ENCODE measurements at regions not wholly inside any gene's neighbourhood (a gene's known extent, or its start where the extent isn't known, plus 50 kb on each side); places are given as distances from the start of the nearest gene placed in this dataset.
A peak's percentile ranks its signal among the peaks of the same experiment; 100 is the strongest.

DNA sequence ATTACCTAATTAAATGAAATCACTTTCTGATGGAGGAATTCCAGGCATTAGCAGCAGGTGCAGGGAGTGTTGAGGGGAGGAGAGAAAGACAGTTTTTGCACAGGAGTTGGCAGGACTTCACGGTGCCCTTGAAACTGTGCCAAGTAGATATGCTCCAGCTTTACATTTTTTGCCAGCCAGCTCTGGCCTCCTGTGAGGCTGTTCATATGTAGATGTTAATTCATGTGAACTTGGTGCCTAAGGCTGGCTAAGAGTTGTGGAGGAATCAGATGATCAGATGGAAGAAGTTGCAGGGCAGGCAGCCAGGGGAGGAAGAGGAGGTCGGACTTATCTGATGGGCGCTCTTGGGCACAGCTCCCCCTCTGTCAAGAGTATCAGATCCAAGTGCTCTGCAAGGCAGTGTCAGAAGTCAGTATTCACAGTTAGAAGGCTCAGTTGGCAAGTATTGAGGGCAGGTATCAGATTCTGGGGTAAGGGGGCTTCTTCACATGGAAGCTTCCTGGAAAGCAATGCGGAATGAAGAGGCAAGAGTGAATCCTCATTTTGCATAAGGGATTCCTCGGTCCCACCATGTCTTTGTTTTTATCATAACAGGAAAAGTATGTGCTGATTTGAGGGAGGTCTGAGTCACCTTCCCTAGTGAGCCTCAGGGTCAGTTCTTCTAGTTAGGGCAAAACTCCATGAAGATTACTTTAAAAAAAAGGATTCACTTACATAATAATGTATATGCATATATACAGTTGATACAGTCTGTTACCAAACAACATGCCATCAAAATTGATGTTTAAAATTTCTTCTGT lies 172.6 kb upstream of the UMPS start:
- TF ChIP-seq POLR2A (IDR thresholded peaks at IDR 0.05; ENCODE audit: control extremely low read depth in 1 of 2, low read depth in 2 of 2, low read length in 2 of 2): no peak
- TF ChIP-seq, protein P1, sequence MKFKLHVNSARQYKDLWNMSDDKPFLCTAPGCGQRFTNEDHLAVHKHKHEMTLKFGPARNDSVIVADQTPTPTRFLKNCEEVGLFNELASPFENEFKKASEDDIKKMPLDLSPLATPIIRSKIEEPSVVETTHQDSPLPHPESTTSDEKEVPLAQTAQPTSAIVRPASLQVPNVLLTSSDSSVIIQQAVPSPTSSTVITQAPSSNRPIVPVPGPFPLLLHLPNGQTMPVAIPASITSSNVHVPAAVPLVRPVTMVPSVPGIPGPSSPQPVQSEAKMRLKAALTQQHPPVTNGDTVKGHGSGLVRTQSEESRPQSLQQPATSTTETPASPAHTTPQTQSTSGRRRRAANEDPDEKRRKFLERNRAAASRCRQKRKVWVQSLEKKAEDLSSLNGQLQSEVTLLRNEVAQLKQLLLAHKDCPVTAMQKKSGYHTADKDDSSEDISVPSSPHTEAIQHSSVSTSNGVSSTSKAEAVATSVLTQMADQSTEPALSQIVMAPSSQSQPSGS (IDR thresholded peaks at IDR 0.05; ENCODE audit: low read length): no peak
- TF ChIP-seq, protein P2, sequence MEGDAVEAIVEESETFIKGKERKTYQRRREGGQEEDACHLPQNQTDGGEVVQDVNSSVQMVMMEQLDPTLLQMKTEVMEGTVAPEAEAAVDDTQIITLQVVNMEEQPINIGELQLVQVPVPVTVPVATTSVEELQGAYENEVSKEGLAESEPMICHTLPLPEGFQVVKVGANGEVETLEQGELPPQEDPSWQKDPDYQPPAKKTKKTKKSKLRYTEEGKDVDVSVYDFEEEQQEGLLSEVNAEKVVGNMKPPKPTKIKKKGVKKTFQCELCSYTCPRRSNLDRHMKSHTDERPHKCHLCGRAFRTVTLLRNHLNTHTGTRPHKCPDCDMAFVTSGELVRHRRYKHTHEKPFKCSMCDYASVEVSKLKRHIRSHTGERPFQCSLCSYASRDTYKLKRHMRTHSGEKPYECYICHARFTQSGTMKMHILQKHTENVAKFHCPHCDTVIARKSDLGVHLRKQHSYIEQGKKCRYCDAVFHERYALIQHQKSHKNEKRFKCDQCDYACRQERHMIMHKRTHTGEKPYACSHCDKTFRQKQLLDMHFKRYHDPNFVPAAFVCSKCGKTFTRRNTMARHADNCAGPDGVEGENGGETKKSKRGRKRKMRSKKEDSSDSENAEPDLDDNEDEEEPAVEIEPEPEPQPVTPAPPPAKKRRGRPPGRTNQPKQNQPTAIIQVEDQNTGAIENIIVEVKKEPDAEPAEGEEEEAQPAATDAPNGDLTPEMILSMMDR (IDR thresholded peaks at IDR 0.05; ENCODE audit: control extremely low read depth in 1 of 3, insufficient read depth in 1 of 3, low read depth in 1 of 3, low read length in 3 of 3): peak in 1 of 3 experiments; percentile 3; a peak in 1 of 4 replicates
- no peak for TF ChIP-seq TAF1 (IDR thresholded peaks at IDR 0.05; ENCODE audit: low read depth, low read length)
- no peak for TF ChIP-seq POLR2AphosphoS5 (IDR thresholded peaks at IDR 0.05; ENCODE audit: low read depth, low read length)
- TF ChIP-seq EP300 (IDR thresholded peaks at IDR 0.05; ENCODE audit: borderline replicate concordance in 1 of 2, low read depth in 2 of 2, low read length in 2 of 2): no peak
